ENCODE measurements at regions not wholly inside any gene's neighbourhood (a gene's known extent, or its start where the extent isn't known, plus 50 kb on each side); places are given as distances from the start of the nearest gene placed in this dataset.

DNA sequence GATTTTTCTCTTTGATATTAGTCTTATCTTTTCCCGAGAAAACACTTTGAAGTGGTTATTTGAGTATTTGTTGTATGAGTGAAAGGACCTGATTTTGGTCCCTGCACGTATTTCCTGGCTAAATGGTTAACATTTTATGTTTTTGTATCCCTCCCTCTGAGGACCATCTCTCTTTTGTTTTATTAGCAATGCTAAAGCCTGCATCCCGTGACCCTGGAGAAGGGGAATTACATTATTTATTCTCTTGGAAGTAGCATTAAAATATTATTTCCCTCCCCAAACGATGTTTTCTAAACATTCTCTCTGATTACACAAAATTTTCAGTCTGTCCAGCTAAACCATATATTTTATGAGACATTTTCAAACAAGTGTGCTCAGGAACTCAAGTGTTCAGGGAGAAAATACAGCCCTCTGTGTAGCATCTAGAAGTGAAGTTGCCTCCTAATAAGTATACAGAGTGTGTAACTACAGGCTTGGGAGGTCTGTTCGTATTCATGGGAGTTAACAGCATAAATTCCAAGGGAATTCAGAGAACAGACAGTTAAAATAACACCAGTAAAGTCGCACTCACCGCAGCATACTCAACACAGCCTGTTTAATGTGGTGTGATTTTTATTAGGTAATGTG, 163.8 kb upstream of the NPVF start:
- in situ Hi-C loops (cut with HindIII; ENCODE audit: low sequenced_read_pairs), result no loop called here

DNA sequence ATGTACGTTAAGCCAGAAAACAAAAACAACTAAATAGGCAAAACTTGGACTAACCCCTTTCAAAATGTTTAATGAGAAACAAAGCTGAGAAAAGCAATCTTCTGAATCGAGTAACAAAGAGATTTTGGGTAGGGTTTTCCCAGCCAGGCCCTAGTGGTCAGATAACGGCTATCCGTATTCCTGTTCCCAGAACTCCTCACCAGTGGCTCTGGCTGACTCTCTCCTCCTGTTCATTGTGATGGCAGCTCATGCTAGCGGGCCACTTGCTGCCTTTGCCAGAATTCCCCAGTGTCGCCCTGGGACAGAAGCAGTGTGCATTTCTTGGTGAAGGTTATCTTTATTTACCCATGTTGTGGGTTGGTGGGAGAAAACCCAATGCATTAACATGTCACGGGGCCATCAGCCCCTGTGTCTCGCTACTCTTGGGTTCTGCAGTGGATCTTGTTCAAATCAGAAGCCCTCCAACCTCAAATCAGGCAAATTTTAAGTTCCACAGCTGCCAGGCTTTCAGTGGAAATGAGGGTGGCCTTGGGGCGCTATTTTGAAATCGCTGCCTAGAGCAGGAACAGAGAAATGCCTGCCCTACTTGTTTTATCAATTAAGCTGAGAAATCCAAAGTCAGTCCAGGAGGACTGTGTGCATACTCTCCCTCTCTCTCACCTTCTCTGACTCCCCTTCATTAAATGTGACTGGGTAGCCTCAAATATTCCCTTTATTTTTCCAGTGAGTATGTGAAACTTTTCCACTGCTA, 164.5 kb upstream of the NPVF start:
- in situ Hi-C loops (cut with HindIII; ENCODE audit: low sequenced_read_pairs), result no loop called here

DNA sequence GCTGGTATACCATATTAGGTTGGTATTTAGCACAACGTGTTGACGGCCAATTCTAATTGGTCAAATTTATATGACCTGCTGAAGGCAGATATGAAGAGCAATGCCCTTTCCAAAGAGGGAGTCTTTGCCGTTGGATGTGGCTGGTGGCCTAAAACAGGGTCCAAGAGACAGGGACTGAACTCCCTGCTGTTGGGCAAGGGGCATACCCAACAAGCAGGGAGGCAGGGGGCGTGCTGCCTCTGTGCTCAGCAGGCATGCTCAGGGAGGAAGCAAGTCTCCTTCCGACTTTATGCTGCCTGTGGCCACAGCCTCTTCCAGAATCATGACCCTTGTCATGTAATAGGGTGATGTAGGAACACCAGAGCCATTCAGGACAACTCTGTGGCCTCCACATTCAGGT, 167.7 kb upstream of the NPVF start:
- in situ Hi-C loops (cut with HindIII; ENCODE audit: low sequenced_read_pairs), result no loop called here

DNA sequence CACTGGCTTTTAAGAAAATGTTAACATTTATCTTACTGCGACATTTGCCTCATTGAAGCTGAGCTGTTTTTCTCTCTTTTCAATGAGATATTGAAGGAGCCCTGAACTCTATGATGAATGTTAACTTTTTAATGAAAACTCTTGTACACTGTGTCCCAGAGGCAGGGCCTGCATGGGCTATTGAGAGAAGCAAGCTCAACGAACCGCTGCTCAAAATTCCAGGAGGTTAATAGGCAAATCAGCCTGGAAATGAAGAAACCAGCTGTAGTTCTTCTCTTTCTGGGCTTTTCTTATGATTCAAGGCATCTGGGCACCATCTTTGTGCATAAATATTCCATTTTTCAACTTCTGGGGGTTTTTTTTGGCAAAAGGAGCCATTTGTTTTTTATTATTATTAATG, 168.4 kb upstream of the NPVF start:
- in situ Hi-C loops (cut with HindIII; ENCODE audit: low sequenced_read_pairs), result no loop called here

DNA sequence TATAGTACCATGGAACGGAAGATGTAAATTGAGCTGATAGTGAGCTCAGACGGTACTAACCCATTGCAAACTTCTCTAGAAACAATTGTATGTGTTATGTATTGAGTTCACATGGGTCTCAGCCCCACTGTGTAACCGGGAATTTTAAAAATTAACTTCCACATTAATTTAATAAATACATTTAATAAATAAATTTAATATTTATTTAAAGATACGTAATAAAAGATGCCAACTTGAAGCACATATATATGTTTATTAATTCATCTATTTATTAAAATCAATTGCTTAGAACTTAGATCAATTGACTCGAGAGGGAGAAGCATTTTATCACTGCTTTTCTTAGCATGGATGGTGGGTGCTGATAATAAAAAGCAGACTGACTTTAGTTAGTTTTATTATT, 170.1 kb upstream of the NPVF start:
- in situ Hi-C loops (cut with HindIII; ENCODE audit: low sequenced_read_pairs), result no loop called here

DNA sequence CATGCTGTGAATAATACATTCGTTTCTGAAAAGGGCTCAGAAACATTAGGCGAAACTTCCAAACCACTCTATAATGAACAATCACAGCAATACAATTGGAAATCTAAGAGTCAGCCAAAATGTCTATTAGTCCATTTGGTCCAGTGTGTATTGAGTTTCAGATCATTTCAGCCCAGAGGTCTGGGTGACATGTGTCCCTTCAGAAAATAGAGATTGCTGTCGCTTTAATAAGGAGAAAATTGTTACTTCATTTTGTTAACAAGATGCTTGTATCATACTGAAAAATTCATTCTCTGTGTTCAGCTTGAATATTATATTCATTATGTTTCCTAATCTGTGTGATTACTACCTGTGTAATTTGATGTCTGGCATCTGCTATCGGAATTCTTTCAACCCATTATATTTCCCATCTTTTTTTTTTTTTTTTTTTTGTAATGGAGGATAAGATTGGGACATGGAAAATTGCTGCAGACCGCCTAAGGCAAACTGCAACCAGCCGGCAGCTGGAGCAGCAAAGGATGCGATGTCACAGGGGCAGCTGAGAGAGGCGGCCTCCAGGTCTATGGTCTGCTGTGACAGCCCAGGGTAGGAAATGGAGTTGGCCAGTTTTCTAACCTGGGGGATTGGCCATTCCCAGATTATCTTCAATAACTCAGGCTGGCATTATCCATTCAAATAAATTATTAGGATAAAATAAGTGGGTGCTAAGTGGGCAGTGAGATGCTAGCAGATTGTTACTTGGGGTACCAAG, 170.9 kb upstream of the NPVF start:
- in situ Hi-C loops (cut with HindIII; ENCODE audit: low sequenced_read_pairs), result no loop called here

DNA sequence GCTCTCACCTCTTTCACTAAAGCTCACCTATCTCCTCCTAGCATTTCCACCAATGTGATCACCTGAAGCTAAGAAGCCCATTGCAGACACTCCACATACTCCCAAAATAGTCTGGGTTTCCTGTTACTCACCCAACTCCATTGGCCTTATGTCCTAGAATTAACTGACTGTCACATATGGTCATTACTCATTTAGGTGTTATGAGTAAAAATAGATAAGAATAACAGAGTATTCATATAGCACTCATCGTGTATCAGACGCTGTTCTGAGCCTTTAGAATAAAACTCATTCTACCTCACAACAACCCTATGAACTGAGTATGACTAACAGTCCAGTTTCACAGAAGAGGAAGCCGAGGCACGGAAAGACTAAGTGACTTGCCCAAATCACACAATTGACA, 174.2 kb upstream of the NPVF start:
- in situ Hi-C loops (cut with HindIII; ENCODE audit: low sequenced_read_pairs), result no loop called here

DNA sequence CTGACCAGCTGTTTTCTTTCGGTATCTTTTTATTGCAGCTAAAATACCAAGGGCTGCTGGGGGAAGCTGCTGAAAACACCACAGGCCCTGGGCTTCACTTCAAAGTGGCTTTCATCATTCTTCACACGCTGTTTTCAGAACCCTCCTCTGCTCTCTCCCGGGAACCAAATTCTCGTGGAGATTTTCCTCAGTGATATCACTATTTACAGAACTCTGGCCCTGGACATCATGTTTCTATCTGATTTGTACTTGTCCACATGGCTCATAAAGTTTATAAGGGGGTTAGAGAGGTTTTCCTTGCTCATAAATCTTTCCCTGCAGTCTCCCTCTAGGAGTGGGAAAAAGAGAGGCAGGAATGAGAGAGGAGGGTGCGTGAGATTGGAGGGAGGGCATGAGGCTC, 177.4 kb upstream of the NPVF start:
- in situ Hi-C loops (cut with HindIII; ENCODE audit: low sequenced_read_pairs), result no loop called here

DNA sequence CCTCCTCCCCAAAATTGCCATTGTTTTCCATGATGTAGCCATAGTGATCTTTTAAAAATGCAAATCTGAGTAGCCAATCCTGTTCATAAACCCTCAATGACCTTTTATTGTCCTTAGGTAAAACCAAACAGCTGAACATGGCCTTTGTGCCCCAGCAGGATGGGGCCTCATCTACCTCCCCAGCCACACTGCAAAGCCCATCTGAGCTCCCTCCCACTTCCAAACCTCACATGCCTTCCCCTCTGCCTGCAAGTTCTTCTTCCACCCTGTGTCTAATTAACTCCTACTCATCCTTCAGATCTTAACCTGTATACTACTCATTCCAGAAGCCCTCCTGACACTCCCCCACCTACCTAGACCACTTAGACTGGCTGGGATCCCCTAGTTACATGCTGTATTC, 178.8 kb upstream of the NPVF start:
- in situ Hi-C loops (cut with HindIII; ENCODE audit: low sequenced_read_pairs), result no loop called here

DNA sequence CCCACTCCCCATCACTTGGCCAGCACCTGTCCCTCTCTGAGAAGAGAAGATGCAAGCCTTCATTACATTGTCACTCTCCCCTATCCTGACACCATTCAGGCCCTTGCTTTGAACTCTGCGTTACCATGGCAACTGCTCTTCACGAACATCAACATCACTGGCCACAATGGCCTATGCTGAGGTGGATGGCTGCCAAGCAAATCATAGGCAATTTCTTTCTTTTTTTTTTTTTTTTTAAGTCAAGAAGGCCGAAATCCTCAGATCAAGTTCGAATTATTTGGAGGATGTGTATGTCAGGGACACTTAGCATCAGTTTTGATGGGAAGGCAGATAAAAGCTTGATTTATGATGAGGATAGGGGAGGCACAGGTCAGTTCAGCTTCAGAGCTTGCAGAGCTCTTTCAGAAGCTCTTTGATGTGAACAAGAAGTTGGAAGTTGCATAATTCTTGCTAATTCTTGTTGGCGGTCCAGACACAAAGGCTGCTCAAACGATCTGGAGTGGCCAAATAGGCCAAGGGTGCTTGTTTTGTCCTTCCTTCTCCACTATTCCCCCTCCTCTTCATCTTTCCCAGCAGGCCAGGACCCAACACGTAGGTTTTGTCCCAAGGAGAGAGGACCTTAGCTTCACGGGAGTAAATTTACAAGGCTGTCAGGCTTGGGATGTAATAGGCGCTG, 179.9 kb upstream of the NPVF start:
- in situ Hi-C loops (cut with HindIII; ENCODE audit: low sequenced_read_pairs), result no loop called here

DNA sequence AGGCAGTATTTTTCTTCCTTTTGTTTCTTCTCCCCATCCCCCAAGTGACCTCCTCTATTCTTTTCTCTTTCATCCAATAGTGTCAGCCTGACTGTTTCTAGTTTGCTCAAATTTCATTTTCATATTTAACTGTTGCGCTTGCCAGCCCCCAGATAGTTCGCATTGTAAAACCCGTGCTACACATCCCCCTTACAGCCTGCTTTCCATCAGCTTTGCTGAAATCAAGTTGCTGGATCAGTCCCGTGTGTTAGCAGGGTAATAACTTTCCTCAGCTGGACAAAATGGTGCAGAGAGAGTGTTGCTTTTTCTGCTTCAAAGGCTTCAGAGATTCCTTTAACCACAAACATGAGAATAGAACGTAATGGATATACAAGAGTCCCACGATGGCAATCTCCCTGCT, 180.6 kb upstream of the NPVF start:
- in situ Hi-C loops (cut with HindIII; ENCODE audit: low sequenced_read_pairs), result no loop called here

DNA sequence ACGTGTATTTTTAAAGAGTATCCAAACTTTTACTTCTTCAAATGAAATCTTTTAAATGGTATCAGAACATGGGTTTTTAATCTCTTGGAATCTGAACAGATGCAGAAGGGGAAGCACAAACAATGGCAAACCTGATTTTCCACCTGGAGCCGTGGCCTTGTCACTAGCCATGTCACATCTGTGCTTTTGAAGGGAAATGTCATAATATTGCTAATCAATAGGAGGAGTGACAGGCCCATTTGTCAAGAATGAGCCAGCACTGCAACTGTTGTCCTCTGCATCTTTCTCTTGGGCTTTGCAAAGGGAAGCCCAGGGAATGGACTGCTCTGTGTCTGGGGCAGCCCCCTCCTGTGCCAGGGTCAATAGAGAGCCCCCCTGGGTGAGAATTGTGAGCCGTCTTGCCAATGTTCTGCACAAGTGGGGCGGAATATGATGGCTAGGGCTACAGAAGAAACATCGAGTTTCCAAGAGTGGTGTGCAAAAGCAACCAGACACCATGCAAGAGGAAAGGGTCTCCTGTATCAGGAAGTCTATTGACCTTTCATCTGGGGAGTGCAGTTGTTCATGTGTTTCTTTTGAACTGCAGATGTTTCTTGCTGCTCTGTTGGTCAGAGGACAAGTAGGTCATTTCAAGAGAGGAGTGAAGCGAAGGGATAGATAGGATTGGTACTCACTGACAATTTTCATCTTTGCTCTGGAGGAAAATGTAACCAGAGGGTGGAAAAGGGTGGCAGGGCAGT, 181.8 kb upstream of the NPVF start:
- in situ Hi-C loops (cut with HindIII; ENCODE audit: low sequenced_read_pairs), result no loop called here

DNA sequence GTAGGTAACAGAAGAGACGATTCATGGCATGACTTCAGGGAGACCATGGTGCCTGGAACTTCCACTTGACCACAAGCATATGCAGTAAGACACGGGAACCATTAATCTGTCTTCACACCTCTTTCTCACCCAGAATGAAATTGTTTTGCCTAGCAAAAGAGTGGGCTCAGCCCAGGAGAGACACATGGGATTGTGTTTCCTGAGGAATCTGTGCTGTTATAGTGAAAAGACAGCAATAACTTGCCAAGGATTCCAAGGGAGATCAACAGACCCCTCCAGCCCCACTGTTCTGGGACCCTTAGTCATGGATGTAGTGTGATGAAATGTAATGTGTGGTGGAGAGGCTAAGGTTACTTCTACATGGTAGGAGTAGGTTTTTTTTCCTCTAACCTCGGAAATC, 192.5 kb upstream of the NPVF start:
- in situ Hi-C loops (cut with HindIII; ENCODE audit: low sequenced_read_pairs), result no loop called here

DNA sequence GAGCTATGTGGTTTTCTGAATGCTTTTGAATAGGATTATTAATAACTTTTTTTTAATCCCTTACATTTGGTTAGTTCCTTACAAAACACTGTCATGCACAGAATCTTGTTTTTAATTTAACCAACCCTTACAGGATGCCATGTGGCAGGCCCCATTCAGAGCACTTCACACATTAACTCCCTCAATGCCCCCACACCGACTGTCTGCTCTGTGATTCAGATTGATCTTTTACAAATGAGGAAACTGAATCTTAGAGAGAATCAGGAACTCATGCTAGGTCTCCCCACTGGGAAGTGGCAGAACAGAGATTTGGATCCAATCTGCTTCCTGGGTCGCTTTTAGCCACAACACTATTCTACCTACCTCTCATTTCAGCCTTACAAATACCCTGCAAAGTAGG, 195.8 kb upstream of the NPVF start:
- in situ Hi-C loops (cut with HindIII; ENCODE audit: low sequenced_read_pairs), result no loop called here

DNA sequence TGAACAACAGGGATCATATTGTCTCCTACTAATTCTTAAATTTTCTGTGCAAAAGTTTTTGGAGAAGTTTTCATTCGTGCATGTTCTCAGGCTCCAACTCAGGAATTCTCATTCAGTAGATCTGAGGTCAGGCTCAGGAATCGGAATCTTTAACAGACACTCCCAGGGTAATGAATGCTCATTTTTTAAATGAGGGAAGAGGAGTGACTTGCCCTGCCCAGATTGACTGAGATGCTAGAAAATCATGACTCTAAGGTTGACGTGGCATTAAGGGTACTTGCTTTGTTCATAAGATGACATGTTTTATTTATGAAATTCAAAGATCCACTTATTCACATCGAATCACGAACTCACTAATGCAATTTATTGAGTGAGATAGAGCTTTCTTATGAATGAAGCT, 196.6 kb upstream of the NPVF start:
- in situ Hi-C loops (cut with HindIII; ENCODE audit: low sequenced_read_pairs), result no loop called here

DNA sequence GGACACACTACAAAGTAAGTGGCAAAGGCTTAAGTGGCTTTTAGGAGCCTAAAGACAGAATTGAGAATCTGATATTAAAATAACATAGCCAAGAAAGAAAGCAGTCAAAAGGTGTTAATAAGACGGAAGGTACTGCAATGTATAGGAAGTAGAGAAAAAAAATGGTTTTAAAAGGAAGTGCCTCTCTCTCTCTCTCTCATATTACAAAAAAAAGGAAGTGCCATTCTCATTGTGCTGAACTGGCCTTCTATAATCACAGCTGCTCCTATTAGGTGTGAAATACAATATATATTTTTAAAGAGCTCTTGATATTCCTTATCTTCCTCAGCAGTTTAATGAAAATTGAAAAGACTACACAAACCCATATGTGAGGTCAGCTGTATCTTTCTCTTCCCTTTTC, 199.4 kb upstream of the NPVF start:
- in situ Hi-C loops (cut with HindIII; ENCODE audit: low sequenced_read_pairs), result no loop called here

DNA sequence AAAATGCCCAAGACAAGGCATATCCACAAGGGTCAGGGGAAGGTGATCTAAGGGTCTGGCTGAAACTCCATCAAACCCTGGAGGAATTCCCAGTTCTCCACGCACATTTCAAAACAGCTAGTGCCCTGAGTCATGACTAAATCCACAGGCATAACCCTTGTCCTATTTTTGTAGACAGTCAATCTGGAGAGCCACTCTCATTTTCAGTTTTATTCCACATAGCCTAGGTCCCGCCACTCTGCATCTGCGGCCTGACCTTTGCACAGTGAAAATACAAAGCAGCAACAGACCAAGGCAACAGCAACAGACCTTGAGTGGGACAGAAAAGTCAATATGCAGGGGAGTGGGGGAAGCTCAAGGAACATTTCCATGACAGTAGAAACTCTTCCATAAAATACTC, 201.4 kb upstream of the NPVF start:
- in situ Hi-C loops (cut with HindIII; ENCODE audit: low sequenced_read_pairs), result no loop called here

DNA sequence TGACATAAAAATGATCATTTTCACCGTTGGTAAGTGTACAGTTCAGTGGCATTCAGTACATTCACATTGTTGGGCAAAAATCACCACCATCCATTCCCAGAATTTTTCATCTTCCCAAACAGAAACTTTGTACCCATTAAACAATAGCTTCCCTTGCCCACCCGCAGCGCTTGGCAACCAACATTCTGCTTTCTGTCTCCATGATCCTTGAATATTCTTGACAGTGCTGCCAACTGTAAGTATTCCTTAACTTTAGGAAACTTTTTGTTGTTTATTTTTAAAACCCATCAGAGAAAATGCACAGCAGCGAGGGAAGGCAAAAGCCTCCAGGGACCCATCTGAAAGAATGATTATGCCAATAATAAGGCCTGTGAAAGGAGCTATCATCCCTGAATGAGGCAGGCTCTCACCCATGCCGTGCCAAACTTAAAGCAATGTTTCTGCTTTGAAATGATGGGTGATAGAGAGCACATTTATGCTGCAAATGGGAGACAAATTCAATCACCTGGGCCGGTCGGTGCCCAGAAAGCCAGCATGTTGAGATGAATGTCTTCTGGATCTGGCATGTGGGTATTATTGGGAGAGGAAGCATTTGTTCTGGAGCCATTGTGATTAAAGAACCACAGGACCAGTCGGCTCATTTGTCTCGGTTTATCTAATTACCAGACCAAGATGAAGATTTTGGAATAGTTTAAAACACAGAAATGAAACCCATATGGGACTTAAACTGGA, 202.1 kb upstream of the NPVF start:
- in situ Hi-C loops (cut with HindIII; ENCODE audit: low sequenced_read_pairs), result no loop called here

DNA sequence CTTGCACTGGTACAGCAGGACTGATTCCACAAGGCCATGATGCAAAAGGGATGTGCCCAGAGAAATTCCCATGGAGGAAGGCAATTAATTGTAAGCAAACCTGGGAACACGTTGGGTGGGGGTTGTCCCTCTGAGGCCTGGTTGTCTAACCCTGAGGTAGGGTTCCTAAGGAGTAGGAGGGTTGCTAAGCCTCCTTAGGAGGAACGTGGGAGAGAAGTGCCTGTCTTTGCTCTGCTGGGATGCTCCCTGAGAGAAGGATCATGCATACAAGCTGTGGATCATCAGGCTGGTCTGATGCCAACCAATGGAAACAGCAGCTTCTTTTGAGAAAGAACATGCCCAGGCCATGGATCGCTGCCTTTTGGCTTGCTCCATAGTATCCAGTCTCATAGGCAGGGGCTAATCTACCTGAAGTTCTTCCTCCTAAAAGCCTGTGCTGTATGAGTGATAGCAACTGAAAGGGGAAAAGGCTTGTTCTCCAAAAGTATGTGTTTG, 203.7 kb upstream of the NPVF start:
- in situ Hi-C loops (cut with HindIII; ENCODE audit: low sequenced_read_pairs), result no loop called here

DNA sequence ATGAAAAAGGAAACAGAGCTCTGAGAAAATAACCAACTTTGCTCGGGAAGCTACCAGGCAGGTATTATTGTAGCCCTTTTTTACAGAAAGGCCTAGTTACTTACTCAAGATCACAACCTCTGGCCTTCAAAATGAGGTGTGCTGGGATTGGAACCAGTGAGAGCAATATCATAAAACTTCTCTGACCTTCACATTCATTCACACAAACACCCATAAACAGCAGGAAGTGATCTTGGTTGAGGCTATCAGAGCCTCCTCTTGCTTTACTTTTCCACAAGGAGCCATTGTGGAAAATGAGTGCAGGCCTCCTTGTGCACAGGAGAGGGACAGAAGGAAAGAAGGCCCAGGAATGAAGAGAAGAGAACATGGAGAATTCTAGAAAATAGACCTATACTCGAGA, 204.5 kb upstream of the NPVF start:
- in situ Hi-C loops (cut with HindIII; ENCODE audit: low sequenced_read_pairs), result no loop called here
